GM08714 (cell line): ENCODE measurements at regions not wholly inside any gene's neighbourhood (a gene's known extent, or its start where the extent isn't known, plus 50 kb on each side); places are given as distances from the start of the nearest gene placed in this dataset.

Source experiments
- H3K4me3 ChIP-seq: fragments of 200-500 bp; sonication (Bioruptor generic); 2 replicates; pipeline ENCODE4 v1.5.1; 2014; ENCODE audit warnings: mild to moderate bottlenecking, low read length, inconsistent platforms
- ZNF274 ChIP-seq: IDR thresholded peaks from 2 replicates; pipeline ENCODE4 v1.6.1; 2012; ENCODE audit warnings: mild to moderate bottlenecking, low read depth, low read length

DNA sequence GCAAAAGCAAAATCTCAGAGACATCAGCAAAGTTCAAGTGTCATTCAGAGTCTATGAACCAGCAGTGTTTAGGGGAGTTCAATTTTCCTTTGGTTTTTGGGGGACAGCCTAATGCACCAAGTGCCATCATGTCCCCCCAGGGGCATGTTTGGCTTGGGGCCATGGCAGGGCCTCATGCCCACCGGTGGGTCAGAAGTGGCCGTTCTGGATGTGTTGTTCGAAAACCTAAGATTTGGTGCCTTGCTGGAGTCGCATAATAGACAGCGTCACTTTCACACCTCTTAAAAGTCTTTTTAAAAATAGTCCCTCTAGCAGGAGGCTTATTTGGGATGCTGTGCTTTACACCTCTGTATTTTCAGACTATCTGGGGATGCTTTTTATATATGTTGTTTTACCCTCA lies 250.1 kb downstream of the ZNF536 start:
- no peak for TF ChIP-seq ZNF274
- no peak overlapping the region for H3K4me3 ChIP-seq

DNA sequence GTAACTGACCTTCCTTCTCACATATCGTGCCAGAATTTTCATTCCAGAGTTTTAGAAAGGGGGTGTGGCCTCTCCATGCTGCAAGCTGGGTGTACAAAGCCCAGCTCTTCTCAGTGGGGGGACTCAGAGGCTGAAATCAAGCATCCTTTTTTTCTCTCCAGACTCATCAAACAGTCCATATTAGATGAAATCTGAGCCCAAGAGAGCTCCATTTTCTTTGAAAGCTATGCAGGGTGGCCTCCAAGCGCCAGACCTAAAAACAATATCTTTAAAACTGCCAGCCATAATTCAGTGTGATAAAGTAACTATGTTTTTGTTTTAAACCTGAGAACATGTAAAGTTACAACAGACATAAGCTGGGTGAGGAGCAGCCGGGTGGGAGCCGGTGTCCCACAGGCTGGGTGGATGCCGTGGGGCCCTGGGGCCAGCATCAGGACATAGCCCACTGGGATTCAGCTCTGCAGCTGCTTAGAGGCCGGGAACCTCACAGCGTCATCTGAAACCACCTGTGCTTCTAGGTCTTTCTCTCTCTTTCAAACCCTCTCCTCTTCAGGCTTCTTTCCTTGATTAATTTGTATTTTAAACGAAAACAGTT lies 249.2 kb downstream of the ZNF536 start:
- TF ChIP-seq ZNF274 = no peak
- no peak overlapping the region for H3K4me3 ChIP-seq

DNA sequence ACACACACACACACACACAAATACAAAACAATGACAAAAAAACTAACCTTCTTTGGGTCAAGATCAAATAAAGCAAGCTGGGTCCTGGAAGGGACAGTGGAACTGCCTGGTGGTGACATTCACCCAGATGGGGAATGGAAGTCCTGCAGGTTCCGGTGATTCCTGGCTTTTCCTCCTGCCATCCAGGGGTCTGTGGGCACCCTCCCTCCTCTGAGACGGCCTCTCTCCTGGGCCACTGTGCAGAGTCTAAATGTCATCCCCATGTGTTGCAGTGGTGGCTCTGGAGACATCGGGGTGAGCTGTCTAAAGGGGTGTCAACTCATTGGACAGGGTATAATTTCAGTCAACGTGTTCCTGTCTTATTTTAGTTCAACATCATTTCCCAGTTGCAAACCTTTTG lies 248.2 kb downstream of the ZNF536 start:
- H3K4me3 ChIP-seq = no peak overlapping the region
- TF ChIP-seq ZNF274 = no peak

DNA sequence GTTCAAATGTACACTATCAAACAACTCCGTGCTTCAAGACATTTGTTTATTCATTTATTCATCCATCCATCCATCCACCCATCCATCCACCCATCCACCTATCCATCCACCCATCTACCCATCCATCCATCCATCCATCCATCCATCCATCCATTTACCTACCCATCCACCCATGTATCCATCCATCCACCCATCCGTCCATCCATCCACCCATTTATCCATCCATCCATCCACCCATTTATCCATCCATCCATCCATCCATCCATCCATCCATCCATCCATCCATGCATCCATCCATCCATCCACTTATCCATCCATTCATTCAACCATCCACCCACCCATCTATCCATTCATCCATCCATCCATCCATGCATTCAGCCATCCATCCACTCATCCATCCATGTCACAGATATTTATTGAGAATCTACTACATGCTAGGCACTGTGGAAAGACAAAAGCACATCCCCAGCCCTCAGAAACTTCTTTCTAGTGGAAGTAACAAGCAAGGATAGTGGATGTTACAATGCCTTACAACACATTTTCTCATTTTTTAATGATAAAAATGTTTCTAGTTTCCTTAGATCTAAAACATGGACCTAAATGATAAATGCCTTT lies 237.6 kb downstream of the ZNF536 start:
- no peak overlapping the region for H3K4me3 ChIP-seq
- TF ChIP-seq ZNF274 = no peak

DNA sequence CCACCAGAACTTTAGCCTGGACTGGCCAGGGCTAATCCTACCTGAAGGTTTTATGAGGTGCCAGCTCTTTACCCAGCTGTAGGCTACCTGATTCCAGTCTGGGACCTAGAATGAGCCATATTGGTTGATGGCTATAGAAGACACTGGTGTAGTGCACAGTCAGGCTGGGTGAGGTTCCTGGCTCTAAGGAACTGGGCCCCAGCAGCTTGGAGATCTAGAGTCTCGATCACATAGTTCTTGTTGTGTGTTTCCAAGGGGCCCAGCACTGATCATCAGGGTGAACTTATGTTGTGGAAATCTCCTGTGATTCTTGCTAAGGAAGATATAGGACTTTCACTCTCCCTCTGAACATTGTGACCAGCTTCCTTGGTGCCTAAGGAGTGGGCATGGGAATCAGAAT lies 236.3 kb downstream of the ZNF536 start:
- no peak overlapping the region for H3K4me3 ChIP-seq
- no peak for TF ChIP-seq ZNF274
